Spleen (tissue), 11 donors: ENCODE measurements at regions not wholly inside any gene's neighbourhood (a gene's known extent, or its start where the extent isn't known, plus 50 kb on each side); places are given as distances from the start of the nearest gene placed in this dataset.

Source experiments
- DNase-seq: peaks from one replicate; pipeline ENCODE4 v3.0.0-alpha.2; 2020
- H3K27ac ChIP-seq, 8 donors: fragments of 200-600 bp; sonication (generic) in 7 of 8; 1 replicate in 4 of 8; 2 replicates in 4 of 8; pipeline versions ENCODE4 v1.5.0 to v1.8.0; 2016 to 2021; ENCODE audit warnings: inconsistent platforms in 4 of 8, mild to moderate bottlenecking in 4 of 8, moderate library complexity in 1 of 8
- H3K27me3 ChIP-seq, 7 donors: fragments of 200-600 bp; sonication (generic) in 6 of 7; replicated peaks in 1 of 7; 1 replicate in 4 of 7; 2 replicates in 3 of 7; pipeline versions ENCODE4 v1.5.0 to v1.8.0; 2016 to 2021; ENCODE audit warnings: inconsistent platforms in 3 of 7, mild to moderate bottlenecking in 1 of 7
- H3K36me3 ChIP-seq, 6 donors: fragments of 200-600 bp; sonication (generic) in 5 of 6; 1 replicate in 4 of 6; 2 replicates in 2 of 6; pipeline versions ENCODE4 v1.5.0 to v1.8.0; 2016 to 2021; ENCODE audit warnings: inconsistent platforms in 2 of 6
- H3K4me1 ChIP-seq, 6 donors: fragments of 200-600 bp; sonication (generic) in 5 of 6; 1 replicate in 3 of 6; 2 replicates in 3 of 6; pipeline versions ENCODE4 v1.5.0 to v1.8.0; 2016 to 2021; ENCODE audit warnings: inconsistent platforms in 3 of 6
- H3K4me3 ChIP-seq, 8 donors: fragments of 200-600 bp; sonication (generic) in 7 of 8; 1 replicate in 4 of 8; 2 replicates in 4 of 8; pipeline versions ENCODE4 v1.5.0 to v1.8.0; 2016 to 2021; ENCODE audit warnings: inconsistent platforms in 4 of 8, mild to moderate bottlenecking in 4 of 8, moderate library complexity in 2 of 8
- H3K9me3 ChIP-seq, 8 donors: fragments of 200-600 bp; sonication (generic) in 7 of 8; 1 replicate in 4 of 8; 2 replicates in 4 of 8; pipeline versions ENCODE4 v1.5.0 to v1.8.0; 2016 to 2021; ENCODE audit warnings: inconsistent platforms in 4 of 8
- CTCF ChIP-seq, 11 experiments: fragments of 200-600 bp in 7 of 11; fragments of 450-650 bp in 4 of 11; sonication (generic) in 4 of 11; IDR thresholded peaks in 8 of 11; conservative IDR thresholded peaks in 3 of 11; 1 replicate in 7 of 11; 2 replicates in 4 of 11; pipeline versions ENCODE4 v1.4.0 to v1.8.0; 2016 to 2021; ENCODE audit warnings: antibody characterized with exemption in 11 of 11, inconsistent platforms in 4 of 11, mild to moderate bottlenecking in 1 of 11
- POLR2A ChIP-seq, 3 donors: fragments of 450-650 bp; IDR thresholded peaks; one replicate each; pipeline ENCODE4 v1.5.1; 2017; ENCODE audit warnings: antibody characterized with exemption in 3 of 3, mild to moderate bottlenecking in 1 of 3
- POLR2AphosphoS5 ChIP-seq, 3 donors: sonication (generic); formaldehyde crosslinking; IDR thresholded peaks; one replicate each; pipeline ENCODE4 v1.5.1; 2017; ENCODE audit warnings: antibody characterized with exemption in 3 of 3
- WGBS, 5 donors: extraction: QIAGEN DNeasy Blood & Tissue Kit in 3 of 5; methylation state at CpG; one replicate each; pipeline versions ENCODE4 v1.1.5 to v1.1.7; 2013 to 2018; 5-methylcytosine and 5-hydroxymethylcytosine counted together
- intact Hi-C: fragments of 100-400 bp; cut with DNase I; formaldehyde crosslinking; loops from one replicate; pipeline ENCODE4 v1.15.0; 2023; ENCODE audit warnings: low total_unique reads
- donor health status: healthy with polysubstance abuse.
- donor health status: DM: no; HTN: no; CAD: no; lungs with moderate emphysema.
- donor health status: DM: no; HTN: no; CAD: no.
- donor health status: Bipolar disorder and iron deficiency.
- donor health status: healthy.
- donor health status: DM: no; HTN: no; CAD: no.
- donor health status: DM: yes; HTN: yes; CAD: no.

- Histone ChIP-seq H3K9me3 (peaks cover 0 to 27% (median 6%) of the 10 kb centered on the region in 8 donors), H3K4me1 (no peaks in the 10 kb centered on the region), H3K27ac (no peak overlapping the region), H3K36me3 (no peaks in the 10 kb centered on the region), H3K27me3 (no peaks in the 10 kb centered on the region), H3K4me3 (no peak overlapping the region)
- no peak for TF ChIP-seq CTCF (IDR thresholded peaks at IDR 0.05 in 8 of 11, conservative IDR thresholded peaks at IDR 0.05 in 3 of 11)
- TF ChIP-seq POLR2AphosphoS5 (IDR thresholded peaks at IDR 0.05), result no peak
- TF ChIP-seq POLR2A (IDR thresholded peaks at IDR 0.05), result no peak
- no peak for DNase-seq
- intact Hi-C loops, result no loop called here
These were observed 497.2 kb downstream of the FLRT2 start for GRCh38 chr14:86027144-86027543.

DNA sequence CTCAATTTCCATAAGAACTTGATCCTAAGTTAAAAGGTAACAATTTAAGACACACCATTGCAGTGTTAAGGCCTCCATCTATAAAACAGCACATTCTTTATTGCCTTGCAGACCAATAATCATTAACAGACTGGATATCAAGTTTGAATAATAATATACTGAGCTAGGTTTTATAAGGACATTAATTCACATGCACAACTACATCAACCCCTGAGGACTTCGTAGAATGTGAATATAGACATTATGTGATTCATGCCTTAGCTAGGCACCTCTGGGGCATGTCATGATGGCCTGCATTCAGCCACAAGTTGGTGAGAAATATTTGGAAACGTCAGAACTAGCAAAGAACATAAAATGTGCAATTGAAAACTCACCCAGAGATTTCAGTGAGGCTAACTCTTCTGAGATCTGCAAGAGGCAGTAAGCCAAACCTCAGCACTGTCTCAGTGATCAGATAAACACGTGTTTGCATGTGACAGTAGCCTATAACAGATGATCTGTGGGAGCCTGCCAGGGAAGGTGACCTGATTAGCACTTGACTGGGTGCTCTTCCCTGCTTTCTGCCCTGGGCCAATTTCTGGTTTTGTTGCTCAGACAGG lies 492.2 kb downstream of the FLRT2 start:
- no peaks in the 10 kb centered on the region for H3K4me1 ChIP-seq
- no peak overlapping the region for H3K27ac ChIP-seq
- intact Hi-C loops, result no loop called here
- H3K4me3 ChIP-seq, result no peak overlapping the region
- H3K9me3 ChIP-seq, result peaks cover 0 to 20% (median 3%) of the 10 kb centered on the region in 8 donors
- H3K27me3 ChIP-seq, result no peaks in the 10 kb centered on the region
- DNase-seq, result no peak
- 40 to 72% (median 63%) methylated on average over 3 of the region's 3 CpGs for WGBS, 5 donors
- TF ChIP-seq POLR2A (IDR thresholded peaks at IDR 0.05) (no peak), POLR2AphosphoS5 (IDR thresholded peaks at IDR 0.05) (no peak), CTCF (IDR thresholded peaks at IDR 0.05 in 8 of 11, conservative IDR thresholded peaks at IDR 0.05 in 3 of 11) (no peak)
- no peaks in the 10 kb centered on the region for H3K36me3 ChIP-seq

- intact Hi-C loops, result no loop called here
- Histone ChIP-seq H3K4me3 (no peak overlapping the region), H3K27ac (no peak overlapping the region), H3K27me3 (no peaks in the 10 kb centered on the region), H3K4me1 (no peaks in the 10 kb centered on the region), H3K9me3 (peaks cover 0 to 15% (median 3%) of the 10 kb centered on the region in 8 donors), H3K36me3 (no peaks in the 10 kb centered on the region)
- TF ChIP-seq POLR2AphosphoS5 (IDR thresholded peaks at IDR 0.05), result no peak
- TF ChIP-seq CTCF (IDR thresholded peaks at IDR 0.05 in 8 of 11, conservative IDR thresholded peaks at IDR 0.05 in 3 of 11), result no peak
- TF ChIP-seq POLR2A (IDR thresholded peaks at IDR 0.05), result no peak
- no peak for DNase-seq
These were observed 490.9 kb downstream of the FLRT2 start for GRCh38 chr14:86020841-86021240.

DNA sequence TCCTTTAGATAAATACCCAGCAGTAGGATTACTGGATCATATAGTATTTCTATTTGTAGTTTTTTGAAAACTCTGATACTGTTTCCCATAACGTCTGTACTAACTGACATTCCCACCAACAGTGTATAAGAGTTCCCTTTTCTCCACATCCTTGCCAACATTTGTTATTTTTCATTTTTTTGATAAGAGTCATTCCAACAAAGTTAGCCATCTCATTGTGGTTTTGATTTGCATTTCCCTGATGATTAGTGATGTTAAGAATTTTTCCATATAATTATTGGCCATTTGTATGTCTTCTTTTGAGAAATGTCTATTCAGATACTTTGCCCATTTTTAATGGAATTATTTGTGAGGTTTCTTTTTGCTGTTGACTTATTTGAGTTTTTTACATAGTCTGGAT lies 486.0 kb downstream of the FLRT2 start:
- no peaks in the 10 kb centered on the region for H3K27me3 ChIP-seq
- WGBS, 5 donors, result 66 to 81% (median 72%) methylated on average over 1 of the region's 1 CpG
- intact Hi-C loops, result no loop called here
- DNase-seq, result no peak
- H3K4me3 ChIP-seq, result no peak overlapping the region
- H3K9me3 ChIP-seq, result no peaks in the 10 kb centered on the region
- TF ChIP-seq POLR2AphosphoS5 (IDR thresholded peaks at IDR 0.05), result no peak
- H3K36me3 ChIP-seq, result no peaks in the 10 kb centered on the region
- no peak overlapping the region for H3K27ac ChIP-seq
- no peaks in the 10 kb centered on the region for H3K4me1 ChIP-seq

- Histone ChIP-seq H3K9me3 (no peaks in the 10 kb centered on the region), H3K27me3 (no peaks in the 10 kb centered on the region), H3K36me3 (no peaks in the 10 kb centered on the region), H3K4me1 (no peaks in the 10 kb centered on the region), H3K27ac (no peak overlapping the region), H3K4me3 (no peak overlapping the region)
- intact Hi-C loops, result no loop called here
- 75 to 91% (median 83%) methylated on average over 1 of the region's 1 CpG for WGBS, 5 donors
- DNase-seq, result no peak
- TF ChIP-seq POLR2A (IDR thresholded peaks at IDR 0.05), result no peak
These were observed 485.6 kb downstream of the FLRT2 start for GRCh38 chr14:86015511-86015910.
